ENCODE measurements at regions not wholly inside any gene's neighbourhood (a gene's known extent, or its start where the extent isn't known, plus 50 kb on each side); places are given as distances from the start of the nearest gene placed in this dataset.

DNA sequence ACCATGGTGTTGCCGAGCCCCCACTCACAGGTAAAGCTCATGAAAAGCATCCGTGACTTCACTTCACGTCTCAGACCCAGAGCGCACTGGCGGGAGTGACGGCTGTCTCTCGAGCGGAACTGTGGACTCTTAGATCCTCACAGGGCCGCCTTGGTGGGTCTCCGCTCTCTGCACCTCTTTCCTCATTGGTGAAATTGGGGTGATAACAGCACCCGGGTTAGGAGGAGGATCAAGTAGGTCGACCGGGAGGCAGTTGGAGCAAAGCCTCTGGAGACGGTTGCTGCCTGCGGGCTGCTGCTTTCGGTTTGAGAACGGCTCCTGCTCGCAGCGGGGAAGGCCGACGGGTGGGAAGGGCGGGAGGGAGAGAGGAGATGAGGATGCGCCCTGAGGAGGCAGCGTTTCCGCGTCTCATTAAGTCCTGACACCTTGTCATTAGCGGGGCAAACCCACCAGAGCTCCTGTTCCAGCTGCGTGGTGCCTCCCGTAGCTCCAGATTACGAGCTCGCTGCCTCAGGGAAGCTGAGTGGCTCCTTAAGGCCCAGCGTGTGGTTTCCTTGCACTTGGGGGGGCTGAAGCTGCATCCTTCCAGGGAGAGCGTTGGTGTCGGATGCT is 51.9 kb upstream of the CFAP46 start:
- intact Hi-C loops (cut with DNase I; ENCODE audit: low total_unique reads) = no loop called here
- TF ChIP-seq POLR2A (IDR thresholded peaks at IDR 0.05) = no peak
- TF ChIP-seq, protein P1, sequence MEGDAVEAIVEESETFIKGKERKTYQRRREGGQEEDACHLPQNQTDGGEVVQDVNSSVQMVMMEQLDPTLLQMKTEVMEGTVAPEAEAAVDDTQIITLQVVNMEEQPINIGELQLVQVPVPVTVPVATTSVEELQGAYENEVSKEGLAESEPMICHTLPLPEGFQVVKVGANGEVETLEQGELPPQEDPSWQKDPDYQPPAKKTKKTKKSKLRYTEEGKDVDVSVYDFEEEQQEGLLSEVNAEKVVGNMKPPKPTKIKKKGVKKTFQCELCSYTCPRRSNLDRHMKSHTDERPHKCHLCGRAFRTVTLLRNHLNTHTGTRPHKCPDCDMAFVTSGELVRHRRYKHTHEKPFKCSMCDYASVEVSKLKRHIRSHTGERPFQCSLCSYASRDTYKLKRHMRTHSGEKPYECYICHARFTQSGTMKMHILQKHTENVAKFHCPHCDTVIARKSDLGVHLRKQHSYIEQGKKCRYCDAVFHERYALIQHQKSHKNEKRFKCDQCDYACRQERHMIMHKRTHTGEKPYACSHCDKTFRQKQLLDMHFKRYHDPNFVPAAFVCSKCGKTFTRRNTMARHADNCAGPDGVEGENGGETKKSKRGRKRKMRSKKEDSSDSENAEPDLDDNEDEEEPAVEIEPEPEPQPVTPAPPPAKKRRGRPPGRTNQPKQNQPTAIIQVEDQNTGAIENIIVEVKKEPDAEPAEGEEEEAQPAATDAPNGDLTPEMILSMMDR (IDR thresholded peaks at IDR 0.05) = no peak
- no peak overlapping the region for H3K27ac ChIP-seq
- no peak for DNase-seq
- no peaks in the 10 kb centered on the region for H3K9me3 ChIP-seq
- no peaks in the 10 kb centered on the region for H3K4me1 ChIP-seq
- H3K27me3 ChIP-seq = no peaks in the 10 kb centered on the region
- H3K36me3 ChIP-seq = no peaks in the 10 kb centered on the region
- H3K4me3 ChIP-seq = peak overlapping the region; percentile 25 to 28

DNA sequence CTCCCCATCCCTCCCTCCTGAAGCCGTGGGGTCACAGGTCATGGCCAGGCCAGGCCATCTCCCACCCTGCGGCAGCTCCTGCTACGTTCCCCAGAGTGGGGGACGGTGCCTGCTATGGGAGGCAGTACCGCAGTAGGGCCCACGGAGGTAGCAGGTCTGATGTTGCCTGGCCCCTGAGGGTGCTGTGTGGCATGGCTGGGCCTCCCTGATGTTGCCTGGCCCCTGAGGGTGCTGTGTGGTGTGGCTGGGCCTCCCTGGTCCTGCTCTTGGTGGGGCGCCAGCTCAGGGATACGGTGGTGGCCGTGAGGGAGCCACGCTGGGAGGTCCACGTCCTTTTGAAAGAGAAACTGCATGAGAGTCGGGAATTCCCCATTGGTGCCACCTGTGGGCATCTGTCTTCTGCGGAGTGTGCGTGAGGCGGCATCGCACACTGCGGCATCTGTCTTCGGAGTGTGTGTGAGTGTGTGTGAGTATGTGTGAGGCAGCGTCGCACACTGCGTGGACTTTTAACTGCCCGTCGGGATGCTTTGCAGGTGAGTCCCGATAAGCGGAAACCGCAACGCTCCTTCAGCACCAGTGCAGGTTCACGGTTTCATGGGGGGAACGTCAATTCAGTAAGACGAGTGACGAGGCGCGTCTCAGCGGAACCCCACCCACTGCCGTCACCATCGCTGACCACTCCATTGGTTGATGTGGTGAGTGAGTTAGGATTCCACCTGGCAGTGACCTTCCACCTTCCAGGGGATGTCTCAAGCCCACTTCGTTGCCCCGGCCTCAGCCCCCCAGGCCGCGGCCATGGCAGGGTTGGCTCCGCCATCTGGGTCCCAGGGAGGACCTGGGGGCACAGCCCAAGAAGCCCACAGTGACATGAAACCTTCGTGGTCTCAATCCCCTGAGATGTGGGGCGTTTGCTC is 51.2 kb upstream of the CFAP46 start:
- Histone ChIP-seq H3K9me3 (no peaks in the 10 kb centered on the region), H3K4me1 (no peaks in the 10 kb centered on the region), H3K27me3 (no peaks in the 10 kb centered on the region), H3K36me3 (no peaks in the 10 kb centered on the region), H3K27ac (no peak overlapping the region), H3K4me3 (peak overlapping the region in 1 of 2 donors; percentile 25)
- no peak for TF ChIP-seq POLR2A (IDR thresholded peaks at IDR 0.05)
- TF ChIP-seq, protein P1 (IDR thresholded peaks at IDR 0.05) = no peak
- DNase-seq = no peak
- intact Hi-C loops (cut with DNase I; ENCODE audit: low total_unique reads) = no loop called here

- DNase-seq = no peak
- Histone ChIP-seq H3K27me3 (no peaks in the 10 kb centered on the region), H3K27ac (no peak overlapping the region), H3K4me1 (no peaks in the 10 kb centered on the region), H3K9me3 (no peaks in the 10 kb centered on the region), H3K36me3 (no peaks in the 10 kb centered on the region), H3K4me3 (no peak overlapping the region)
- TF ChIP-seq, protein P1 (IDR thresholded peaks at IDR 0.05) = no peak
- no peak for TF ChIP-seq POLR2A (IDR thresholded peaks at IDR 0.05)
- intact Hi-C loops (cut with DNase I; ENCODE audit: low total_unique reads) = no loop called here
Measured at GRCh38 chr10:132992433-132993215, 50.3 kb upstream of the CFAP46 start.
